HEK293 (cell line): ENCODE measurements at regions not wholly inside any gene's neighbourhood (a gene's known extent, or its start where the extent isn't known, plus 50 kb on each side); places are given as distances from the start of the nearest gene placed in this dataset.

Source experiments
- FEZF1 ChIP-seq: fragments of 450-650 bp; formaldehyde crosslinking; IDR thresholded peaks from 2 replicates; pipeline ENCODE4 v1.5.1; 2016; ENCODE audit warnings: missing biosample characterization, missing genetic modification characterization
- KLF16 ChIP-seq: fragments of 450-650 bp; formaldehyde crosslinking; IDR thresholded peaks from 2 replicates; pipeline ENCODE4 v1.5.1; 2017; ENCODE audit warnings: missing biosample characterization, missing genetic modification characterization
- MYNN ChIP-seq: fragments of 450-650 bp; formaldehyde crosslinking; IDR thresholded peaks from 2 replicates; pipeline ENCODE4 v1.5.1; 2016; ENCODE audit warnings: missing biosample characterization, missing genetic modification characterization, borderline replicate concordance
- SP7 ChIP-seq: fragments of 450-650 bp; formaldehyde crosslinking; IDR thresholded peaks from 2 replicates; pipeline ENCODE4 v1.5.1; 2016; ENCODE audit warnings: missing biosample characterization, missing genetic modification characterization
- WT1 ChIP-seq: fragments of 450-650 bp; formaldehyde crosslinking; IDR thresholded peaks from 2 replicates; pipeline ENCODE4 v1.5.1; 2016; ENCODE audit warnings: missing biosample characterization, missing genetic modification characterization
- ZBTB20 ChIP-seq: fragments of 450-650 bp; formaldehyde crosslinking; IDR thresholded peaks from 2 replicates; pipeline ENCODE4 v1.5.1; 2016; ENCODE audit warnings: missing biosample characterization, missing genetic modification characterization
- ZNF24 ChIP-seq: fragments of 450-650 bp; formaldehyde crosslinking; IDR thresholded peaks from 2 replicates; pipeline ENCODE4 v1.5.1; 2016; ENCODE audit warnings: missing biosample characterization, missing genetic modification characterization
- ZNF423 ChIP-seq: fragments of 450-650 bp; formaldehyde crosslinking; IDR thresholded peaks from 2 replicates; pipeline ENCODE4 v1.5.1; 2016; ENCODE audit warnings: missing biosample characterization, missing genetic modification characterization
- ZNF530 ChIP-seq: fragments of 450-650 bp; formaldehyde crosslinking; IDR thresholded peaks from 2 replicates; pipeline ENCODE4 v1.5.1; 2016; ENCODE audit warnings: low read depth, missing biosample characterization, missing genetic modification characterization
- ZNF654 ChIP-seq: fragments of 450-650 bp; formaldehyde crosslinking; IDR thresholded peaks from 2 replicates; pipeline ENCODE4 v1.5.1; 2016; ENCODE audit warnings: low read depth, missing biosample characterization, missing genetic modification characterization
- ZNF664 ChIP-seq: fragments of 450-650 bp; formaldehyde crosslinking; IDR thresholded peaks from 2 replicates; pipeline ENCODE4 v1.5.1; 2016; ENCODE audit warnings: missing biosample characterization, missing genetic modification characterization
- ZNF670 ChIP-seq: fragments of 450-650 bp; formaldehyde crosslinking; IDR thresholded peaks from 2 replicates; pipeline ENCODE4 v1.5.1; 2016; ENCODE audit warnings: missing biosample characterization, missing genetic modification characterization, low read depth
- TF ChIP-seq, protein P1 (sequence below): sonication (generic); formaldehyde crosslinking; IDR thresholded peaks from 2 replicates; pipeline ENCODE4 v1.8.1; 2022; ENCODE audit warnings: mild to moderate bottlenecking, moderate library complexity, missing genetic modification reagents
- TF ChIP-seq, protein P2 (sequence below): fragments of 450-650 bp; formaldehyde crosslinking; IDR thresholded peaks from 2 replicates; pipeline ENCODE4 v1.5.1; 2016; ENCODE audit warnings: missing biosample characterization, missing genetic modification characterization
- TF ChIP-seq, protein P3 (sequence below): fragments of 450-650 bp; formaldehyde crosslinking; IDR thresholded peaks from 2 replicates; pipeline ENCODE4 v1.5.1; 2016; ENCODE audit warnings: missing biosample characterization, missing genetic modification characterization
- TF ChIP-seq, protein P4 (sequence below): fragments of 450-650 bp; formaldehyde crosslinking; IDR thresholded peaks from 2 replicates; pipeline ENCODE4 v1.5.1; 2016; ENCODE audit warnings: missing biosample characterization, missing genetic modification characterization, borderline replicate concordance
- TF ChIP-seq, protein P5 (sequence below): fragments of 450-650 bp; formaldehyde crosslinking; IDR thresholded peaks from 2 replicates; pipeline ENCODE4 v1.5.1; 2017; ENCODE audit warnings: missing biosample characterization, missing genetic modification characterization

DNA sequence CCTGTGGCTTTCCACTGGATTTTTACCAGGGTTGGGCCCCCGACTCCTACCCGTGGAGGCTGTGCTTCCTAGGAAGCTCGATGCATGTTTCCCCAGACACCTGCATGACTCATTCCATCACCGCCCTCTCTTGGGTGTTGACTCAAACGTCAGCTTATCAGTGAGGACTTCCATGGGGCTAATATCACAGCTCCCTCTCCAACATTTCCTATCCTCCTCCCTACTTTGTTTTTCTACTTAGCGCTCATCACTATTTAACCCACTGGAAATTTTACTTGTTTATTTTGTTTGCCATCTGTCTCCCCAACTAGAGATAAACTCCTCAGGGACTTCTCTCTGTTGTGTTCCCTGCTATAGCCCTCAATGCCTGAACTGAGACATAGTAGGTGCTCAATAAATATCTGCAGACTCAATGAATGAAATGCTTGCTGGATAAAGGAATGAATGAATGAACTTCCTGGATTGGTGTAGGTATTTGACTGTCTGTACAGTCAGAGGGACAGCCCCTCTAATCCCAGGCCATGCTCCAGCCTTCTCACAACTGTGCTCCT, 55.9 kb upstream of the EPCAM start (continued):
- TF ChIP-seq, protein P1, sequence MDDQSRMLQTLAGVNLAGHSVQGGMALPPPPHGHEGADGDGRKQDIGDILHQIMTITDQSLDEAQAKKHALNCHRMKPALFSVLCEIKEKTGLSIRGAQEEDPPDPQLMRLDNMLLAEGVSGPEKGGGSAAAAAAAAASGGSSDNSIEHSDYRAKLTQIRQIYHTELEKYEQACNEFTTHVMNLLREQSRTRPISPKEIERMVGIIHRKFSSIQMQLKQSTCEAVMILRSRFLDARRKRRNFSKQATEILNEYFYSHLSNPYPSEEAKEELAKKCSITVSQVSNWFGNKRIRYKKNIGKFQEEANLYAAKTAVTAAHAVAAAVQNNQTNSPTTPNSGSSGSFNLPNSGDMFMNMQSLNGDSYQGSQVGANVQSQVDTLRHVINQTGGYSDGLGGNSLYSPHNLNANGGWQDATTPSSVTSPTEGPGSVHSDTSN (CRISPR knock-in tag) = no peak
- TF ChIP-seq, protein P2, sequence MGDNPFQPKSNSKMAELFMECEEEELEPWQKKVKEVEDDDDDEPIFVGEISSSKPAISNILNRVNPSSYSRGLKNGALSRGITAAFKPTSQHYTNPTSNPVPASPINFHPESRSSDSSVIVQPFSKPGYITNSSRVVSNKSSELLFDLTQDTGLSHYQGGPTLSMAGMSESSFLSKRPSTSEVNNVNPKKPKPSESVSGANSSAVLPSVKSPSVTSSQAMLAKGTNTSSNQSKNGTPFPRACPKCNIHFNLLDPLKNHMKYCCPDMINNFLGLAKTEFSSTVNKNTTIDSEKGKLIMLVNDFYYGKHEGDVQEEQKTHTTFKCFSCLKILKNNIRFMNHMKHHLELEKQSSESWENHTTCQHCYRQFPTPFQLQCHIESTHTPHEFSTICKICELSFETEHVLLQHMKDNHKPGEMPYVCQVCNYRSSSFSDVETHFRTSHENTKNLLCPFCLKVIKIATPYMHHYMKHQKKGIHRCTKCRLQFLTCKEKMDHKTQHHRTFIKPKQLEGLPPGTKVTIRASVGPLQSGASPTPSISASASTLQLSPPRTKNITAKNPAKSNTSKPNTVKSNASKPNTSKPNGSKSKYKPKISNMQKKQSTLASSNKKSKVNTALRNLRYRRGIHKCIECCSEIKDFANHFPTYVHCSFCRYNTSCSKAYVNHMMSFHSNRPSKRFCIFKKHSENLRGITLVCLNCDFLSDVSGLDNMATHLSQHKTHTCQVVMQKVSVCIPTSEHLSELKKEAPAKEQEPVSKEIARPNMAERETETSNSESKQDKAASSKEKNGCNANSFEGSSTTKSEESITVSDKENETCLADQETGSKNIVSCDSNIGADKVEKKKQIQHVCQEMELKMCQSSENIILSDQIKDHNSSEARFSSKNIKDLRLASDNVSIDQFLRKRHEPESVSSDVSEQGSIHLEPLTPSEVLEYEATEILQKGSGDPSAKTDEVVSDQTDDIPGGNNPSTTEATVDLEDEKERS (tag by site-specific recombination) = no peak
- TF ChIP-seq WT1 (tag by site-specific recombination) (0 out of 2 replicates have a peak, but pooled peaks have one; percentile 39), ZNF654 (tag by site-specific recombination) (peak; percentile 12; the same call in 1 of the 2 replicates), SP7 (tag by site-specific recombination) (no peak; the same call in 1 of the 2 replicates), ZNF24 (tag by site-specific recombination) (no peak), MYNN (tag by site-specific recombination) (no peak), FEZF1 (tag by site-specific recombination) (no peak), ZNF530 (tag by site-specific recombination) (no peak), KLF16 (tag by site-specific recombination) (no peak), ZNF670 (tag by site-specific recombination) (no peak), ZNF664 (peak; percentile 97), ZBTB20 (tag by site-specific recombination) (0 out of 2 replicates have a peak, but pooled peaks have one; percentile 10), ZNF423 (tag by site-specific recombination) (no peak)
- TF ChIP-seq, protein P3, sequence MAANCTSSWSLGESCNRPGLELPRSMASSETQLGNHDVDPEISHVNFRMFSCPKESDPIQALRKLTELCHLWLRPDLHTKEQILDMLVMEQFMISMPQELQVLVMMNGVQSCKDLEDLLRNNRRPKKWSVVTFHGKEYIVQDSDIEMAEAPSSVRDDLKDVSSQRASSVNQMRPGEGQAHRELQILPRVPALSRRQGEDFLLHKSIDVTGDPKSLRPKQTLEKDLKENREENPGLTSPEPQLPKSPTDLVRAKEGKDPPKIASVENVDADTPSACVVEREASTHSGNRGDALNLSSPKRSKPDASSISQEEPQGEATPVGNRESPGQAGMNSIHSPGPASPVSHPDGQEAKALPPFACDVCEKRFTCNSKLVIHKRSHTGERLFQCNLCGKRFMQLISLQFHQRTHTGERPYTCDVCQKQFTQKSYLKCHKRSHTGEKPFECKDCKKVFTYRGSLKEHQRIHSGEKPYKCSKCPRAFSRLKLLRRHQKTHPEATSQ = no peak
- TF ChIP-seq, protein P4, sequence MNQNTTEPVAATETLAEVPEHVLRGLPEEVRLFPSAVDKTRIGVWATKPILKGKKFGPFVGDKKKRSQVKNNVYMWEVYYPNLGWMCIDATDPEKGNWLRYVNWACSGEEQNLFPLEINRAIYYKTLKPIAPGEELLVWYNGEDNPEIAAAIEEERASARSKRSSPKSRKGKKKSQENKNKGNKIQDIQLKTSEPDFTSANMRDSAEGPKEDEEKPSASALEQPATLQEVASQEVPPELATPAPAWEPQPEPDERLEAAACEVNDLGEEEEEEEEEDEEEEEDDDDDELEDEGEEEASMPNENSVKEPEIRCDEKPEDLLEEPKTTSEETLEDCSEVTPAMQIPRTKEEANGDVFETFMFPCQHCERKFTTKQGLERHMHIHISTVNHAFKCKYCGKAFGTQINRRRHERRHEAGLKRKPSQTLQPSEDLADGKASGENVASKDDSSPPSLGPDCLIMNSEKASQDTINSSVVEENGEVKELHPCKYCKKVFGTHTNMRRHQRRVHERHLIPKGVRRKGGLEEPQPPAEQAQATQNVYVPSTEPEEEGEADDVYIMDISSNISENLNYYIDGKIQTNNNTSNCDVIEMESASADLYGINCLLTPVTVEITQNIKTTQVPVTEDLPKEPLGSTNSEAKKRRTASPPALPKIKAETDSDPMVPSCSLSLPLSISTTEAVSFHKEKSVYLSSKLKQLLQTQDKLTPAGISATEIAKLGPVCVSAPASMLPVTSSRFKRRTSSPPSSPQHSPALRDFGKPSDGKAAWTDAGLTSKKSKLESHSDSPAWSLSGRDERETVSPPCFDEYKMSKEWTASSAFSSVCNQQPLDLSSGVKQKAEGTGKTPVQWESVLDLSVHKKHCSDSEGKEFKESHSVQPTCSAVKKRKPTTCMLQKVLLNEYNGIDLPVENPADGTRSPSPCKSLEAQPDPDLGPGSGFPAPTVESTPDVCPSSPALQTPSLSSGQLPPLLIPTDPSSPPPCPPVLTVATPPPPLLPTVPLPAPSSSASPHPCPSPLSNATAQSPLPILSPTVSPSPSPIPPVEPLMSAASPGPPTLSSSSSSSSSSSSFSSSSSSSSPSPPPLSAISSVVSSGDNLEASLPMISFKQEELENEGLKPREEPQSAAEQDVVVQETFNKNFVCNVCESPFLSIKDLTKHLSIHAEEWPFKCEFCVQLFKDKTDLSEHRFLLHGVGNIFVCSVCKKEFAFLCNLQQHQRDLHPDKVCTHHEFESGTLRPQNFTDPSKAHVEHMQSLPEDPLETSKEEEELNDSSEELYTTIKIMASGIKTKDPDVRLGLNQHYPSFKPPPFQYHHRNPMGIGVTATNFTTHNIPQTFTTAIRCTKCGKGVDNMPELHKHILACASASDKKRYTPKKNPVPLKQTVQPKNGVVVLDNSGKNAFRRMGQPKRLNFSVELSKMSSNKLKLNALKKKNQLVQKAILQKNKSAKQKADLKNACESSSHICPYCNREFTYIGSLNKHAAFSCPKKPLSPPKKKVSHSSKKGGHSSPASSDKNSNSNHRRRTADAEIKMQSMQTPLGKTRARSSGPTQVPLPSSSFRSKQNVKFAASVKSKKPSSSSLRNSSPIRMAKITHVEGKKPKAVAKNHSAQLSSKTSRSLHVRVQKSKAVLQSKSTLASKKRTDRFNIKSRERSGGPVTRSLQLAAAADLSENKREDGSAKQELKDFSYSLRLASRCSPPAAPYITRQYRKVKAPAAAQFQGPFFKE = no peak
- TF ChIP-seq, protein P5, sequence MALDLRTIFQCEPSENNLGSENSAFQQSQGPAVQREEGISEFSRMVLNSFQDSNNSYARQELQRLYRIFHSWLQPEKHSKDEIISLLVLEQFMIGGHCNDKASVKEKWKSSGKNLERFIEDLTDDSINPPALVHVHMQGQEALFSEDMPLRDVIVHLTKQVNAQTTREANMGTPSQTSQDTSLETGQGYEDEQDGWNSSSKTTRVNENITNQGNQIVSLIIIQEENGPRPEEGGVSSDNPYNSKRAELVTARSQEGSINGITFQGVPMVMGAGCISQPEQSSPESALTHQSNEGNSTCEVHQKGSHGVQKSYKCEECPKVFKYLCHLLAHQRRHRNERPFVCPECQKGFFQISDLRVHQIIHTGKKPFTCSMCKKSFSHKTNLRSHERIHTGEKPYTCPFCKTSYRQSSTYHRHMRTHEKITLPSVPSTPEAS = no peak
- TF ChIP-seq, all 188 proteins: peak for 12
